HG03378 (cell line): ENCODE measurements at regions not wholly inside any gene's neighbourhood (a gene's known extent, or its start where the extent isn't known, plus 50 kb on each side); places are given as distances from the start of the nearest gene placed in this dataset.

ENCODE experiments used
- ATAC-seq: cut with Tn5 transposase; IDR thresholded peaks from one replicate; pipeline ENCODE4 v1.9.1; 2021; ENCODE audit warnings: mild to moderate bottlenecking, moderate library complexity; ENCODE audit not compliant: unreplicated experiment

- ATAC-seq, result no peak
Observed at GRCh38 chr6:164185471-164185871, 771.0 kb downstream of the QKI start.

DNA sequence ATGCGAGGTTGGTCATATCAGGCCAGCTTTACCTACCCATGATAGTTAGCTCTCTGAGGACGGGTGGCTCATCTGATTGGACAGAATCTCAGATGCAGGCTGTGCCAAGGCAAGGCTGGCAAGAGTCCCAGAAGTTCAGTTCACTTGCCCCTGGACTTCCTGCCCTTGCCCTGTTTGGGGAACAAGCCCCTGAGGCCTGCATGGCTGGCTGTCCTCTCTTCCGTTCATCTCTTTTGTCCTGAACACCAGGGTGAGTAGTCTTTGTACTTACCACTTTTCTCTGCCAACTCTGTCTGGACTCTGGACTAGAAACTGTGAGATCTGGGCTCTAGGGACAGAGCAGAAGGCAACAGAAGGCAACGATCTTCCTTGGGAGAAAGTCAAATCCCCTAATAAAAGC lies 769.9 kb downstream of the QKI start:
- ATAC-seq, result no peak

GRCh38 chr6:164183556-164184123 lies 769.1 kb downstream of the QKI start:
- no peak for ATAC-seq

DNA sequence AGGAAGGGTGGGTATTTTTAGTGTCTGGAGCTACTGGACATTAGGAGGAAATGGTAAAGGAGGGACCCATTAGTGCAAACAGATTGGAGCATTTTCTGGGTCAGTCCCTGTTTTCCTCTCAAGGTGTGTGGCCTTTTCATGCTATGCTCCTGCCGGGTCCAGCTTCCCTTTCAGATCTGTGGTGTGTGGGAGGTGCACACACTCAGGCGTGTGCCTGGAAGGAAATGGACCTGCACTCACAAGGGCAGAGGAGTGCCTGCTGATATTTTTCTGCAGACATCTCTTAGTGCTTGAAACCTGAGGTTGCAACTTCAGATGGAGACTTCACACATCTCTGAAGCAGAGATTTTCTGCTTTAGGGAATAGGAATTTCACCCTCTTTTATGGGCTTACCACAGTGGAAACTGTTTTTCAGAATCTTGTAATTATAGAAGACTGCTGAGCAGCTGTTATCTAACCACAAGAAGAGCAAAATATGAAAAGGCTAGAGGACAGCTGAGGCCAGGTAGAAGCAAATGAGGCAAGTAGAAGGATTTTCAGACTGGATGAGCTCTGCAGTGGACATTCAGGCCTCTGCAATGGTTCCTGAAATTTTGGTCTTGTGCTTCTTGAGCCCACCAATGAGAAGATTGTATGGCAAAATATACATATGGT lies 764.3 kb downstream of the QKI start:
- no peak for ATAC-seq

GRCh38 chr6:164169355-164169754 lies 754.8 kb downstream of the QKI start:
- ATAC-seq, result no peak

DNA sequence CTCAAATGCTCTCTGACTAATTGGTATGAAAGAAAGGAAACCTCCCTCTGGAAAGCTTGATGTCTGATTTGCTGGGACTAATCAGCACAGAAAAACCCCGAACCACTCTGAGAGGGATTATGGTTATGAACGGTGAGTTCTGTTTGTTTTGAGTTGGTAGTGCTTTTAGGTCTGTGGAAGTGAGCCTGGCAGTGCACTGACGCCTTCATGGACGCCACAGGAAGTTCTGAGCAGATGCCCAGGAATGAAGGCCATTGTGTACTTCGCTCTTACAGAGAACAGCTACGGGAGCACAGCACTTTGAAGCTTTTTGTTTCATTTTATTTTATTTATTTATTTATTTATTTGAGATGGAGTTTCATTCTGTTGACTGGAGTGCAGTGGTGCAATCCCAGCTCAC lies 754.1 kb downstream of the QKI start:
- no peak for ATAC-seq

DNA sequence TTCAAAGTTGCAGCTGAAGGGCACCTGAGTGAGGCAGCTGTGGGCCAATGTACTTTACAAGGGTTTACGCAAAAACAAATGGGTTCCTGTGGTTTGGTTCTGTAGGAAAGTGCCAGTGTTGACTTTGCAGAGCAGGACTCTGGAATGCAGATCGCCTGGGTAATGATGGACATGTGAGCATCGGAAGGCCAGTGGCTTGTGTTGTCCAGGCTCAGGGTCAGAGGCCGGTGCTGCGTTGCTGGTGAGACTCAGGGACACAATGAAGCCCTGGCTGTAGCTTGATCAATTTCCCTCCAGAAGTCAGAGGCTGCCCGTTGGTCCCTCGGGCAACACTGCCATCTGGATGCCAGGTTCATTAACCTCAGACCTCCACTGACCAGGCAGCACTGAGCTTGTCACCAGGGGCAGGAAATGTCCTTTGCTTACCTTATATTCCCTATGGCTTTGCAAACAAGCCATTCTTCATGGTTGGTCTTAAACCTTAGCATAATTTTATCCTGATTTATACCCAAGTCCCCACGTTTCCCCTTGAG lies 753.4 kb downstream of the QKI start:
- ATAC-seq, result no peak

GRCh38 chr6:164166996-164167395 lies 752.5 kb downstream of the QKI start:
- no peak for ATAC-seq

DNA sequence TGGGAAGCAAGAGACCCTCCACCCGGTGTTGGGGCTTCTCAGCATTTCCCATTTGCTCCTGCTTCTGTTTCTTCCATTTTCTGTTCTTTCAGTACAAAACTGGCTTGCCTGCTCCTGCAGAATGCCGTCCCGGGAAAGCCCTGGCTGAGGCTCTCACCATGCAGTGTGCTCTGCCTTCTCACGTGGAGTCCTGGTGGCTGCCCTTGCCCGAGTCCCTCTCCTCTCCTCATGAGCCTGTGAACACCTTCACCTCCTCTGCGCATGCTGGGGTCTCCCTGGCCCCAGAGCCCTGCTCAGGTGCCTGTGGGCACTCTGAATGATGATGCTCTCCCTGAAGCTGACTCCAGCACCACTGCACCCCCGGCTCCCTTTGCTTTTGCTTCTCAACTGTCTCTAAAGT lies 752.0 kb downstream of the QKI start:
- no peak for ATAC-seq

DNA sequence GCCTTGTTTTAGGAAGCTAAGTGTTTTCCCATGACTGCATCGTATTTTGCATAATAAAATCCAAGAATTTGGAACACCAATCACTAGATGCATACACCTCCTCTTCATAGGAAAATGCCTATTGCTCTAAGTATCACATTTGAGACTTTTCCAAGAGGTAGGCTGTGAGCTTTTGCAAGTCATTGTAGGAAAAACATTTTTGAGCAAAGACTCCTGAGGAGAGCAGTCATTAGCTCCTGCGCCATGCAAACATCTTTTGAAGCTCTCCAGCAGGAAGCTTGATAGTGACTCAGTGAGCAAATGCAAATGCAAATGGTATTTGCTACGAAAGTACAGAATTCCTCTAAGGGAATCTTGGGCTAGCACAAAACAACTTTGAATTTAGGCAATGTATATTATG lies 750.4 kb downstream of the QKI start:
- ATAC-seq, result no peak

GRCh38 chr6:164163239-164163638 lies 748.7 kb downstream of the QKI start:
- no peak for ATAC-seq

DNA sequence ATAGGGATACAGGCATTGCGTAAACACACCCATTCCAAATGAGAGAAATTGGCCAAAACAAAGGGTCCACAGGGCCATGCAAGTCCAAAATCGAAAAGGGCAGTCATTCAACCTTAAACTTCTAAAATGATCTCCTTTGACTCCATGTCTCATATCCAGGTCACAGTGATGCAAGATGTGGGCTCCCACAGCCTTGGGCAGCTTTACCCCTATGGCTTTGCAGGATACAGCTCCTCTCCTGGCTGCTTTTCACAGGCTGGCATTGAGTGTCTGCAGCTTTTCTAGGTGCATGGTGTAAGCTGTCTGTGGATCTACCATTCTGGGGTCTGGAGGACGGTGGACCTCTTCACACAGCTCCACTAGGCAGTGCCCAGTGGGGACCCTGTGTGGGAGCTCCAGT lies 744.5 kb downstream of the QKI start:
- no peak for ATAC-seq

GRCh38 chr6:164154588-164154987 lies 740.1 kb downstream of the QKI start:
- no peak for ATAC-seq

DNA sequence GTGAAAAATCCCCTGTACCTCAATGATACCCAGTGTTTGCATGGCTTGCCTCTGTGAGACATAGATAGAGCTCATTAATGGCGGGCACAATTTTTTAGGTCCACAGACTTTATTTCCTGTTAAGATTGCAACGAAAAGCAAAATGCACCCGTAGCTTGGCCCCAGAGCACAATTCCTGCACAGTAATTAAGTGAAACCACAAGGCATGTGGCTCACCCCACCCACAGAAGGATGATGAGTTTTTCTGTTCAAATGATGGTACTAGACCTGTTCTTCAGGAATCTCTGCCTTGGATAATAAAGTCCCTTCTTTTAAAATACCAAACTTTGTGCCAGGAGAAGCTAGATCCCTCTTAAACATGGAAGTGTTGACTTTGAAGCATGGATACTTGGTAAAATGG lies 738.1 kb downstream of the QKI start:
- ATAC-seq, result no peak

- ATAC-seq, result no peak
Observed at GRCh38 chr6:164151161-164152120, 736.9 kb downstream of the QKI start.

DNA sequence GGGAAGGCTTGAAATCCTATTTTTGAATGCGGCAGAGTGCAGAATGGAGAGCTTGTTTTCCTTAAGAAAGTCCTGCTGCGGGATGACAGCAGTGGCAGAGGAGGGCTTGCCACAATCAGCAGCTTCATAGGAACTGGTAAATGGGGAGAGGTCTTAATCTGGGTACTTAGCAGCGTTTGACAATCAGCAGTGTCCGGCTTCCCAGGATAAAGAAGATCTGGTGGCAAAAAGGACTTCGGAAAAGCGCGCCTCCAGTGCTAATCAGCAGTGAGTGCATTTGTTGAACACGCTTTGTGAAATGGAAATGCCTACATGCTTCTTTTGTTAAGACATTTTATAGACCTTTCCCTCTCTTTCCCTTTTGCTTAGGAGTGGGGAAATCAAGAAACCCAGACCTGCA lies 735.7 kb downstream of the QKI start:
- ATAC-seq, result no peak

DNA sequence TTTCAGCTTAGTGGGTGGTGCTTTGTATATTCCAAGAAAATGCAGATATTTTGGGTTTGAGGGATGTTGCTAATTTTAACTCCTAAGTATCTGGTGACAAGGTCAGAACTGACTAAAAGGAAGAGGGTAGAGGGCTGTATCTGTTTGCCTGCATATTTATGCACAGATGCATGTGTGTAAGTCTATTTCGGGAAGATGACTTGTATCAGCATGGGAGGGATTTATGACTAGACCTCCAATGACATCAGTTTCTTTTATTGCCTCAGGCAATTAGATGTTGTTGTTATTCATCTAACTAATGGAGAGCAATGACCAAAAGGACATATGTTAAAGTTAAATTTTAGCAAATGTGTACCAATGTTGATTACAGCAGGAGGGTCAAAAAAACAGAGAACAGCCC lies 734.3 kb downstream of the QKI start:
- no peak for ATAC-seq

DNA sequence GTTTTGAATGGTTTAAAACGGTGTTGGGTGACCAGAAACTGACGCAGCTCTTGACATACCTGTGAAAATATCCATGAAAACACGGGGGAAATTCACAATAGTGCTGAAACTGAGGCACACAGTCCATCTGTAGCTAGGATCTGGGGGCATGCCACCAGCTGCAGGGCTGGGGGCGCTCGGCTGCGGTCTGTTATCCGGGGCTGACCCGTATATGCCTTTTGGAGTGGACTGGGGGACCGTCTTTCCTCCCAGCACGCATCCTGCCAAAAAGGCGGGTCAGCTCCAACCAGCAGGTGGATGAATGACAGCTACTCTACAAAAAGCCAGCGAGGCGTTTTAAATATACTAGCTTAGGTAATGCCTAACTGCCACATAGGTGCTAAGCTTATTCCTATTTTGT lies 729.8 kb downstream of the QKI start:
- ATAC-seq, result no peak

GRCh38 chr6:164142322-164142721 lies 727.8 kb downstream of the QKI start:
- ATAC-seq, result no peak

DNA sequence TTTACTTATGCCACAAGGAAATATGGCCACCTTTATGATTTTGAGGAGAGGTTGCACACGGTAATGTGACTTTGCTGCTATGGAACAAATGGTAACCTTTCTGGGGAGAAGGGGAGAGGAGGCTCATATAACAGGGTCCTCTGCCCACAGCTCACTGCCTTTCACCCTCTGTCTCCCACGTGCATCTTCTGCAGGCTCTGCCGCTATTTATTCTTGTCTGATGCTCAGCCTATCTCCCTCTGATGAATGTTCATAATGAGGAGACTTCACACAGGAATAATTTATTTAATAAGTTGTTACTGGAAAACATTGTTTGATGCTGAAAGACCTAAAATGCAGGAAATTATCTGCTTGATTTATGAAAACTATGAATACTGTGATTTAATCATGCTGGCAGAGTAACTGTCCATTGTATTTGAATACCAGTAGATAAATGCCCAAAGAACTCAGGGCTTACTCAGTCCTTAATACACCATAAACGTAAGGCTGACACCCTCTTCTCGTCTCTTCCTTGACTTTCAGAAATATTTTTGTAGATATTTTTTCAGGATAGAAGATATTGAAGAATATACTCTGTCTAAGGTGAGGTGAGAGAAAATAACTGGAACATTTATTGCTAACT lies 721.1 kb downstream of the QKI start:
- no peak for ATAC-seq

DNA sequence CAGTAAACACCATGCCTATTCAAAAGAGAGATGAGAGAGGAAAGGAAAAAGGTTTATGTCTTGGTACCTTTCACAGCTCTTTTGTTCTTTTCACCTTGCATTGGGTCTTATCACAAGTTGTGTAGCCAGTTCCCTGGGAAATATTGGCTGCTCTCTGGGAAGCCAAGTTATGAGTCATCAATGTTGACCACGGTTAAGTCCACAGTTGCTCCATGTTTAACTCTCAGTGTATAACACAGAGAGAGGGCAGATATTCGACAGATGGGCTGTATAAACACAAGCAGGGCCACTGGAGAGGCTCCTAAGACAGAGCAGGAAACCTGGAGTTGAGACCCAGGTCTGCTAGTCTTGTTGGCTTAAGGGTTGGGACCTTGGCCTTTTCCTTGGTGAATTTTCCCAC lies 718.6 kb downstream of the QKI start:
- no peak for ATAC-seq
